Muscle of leg (tissue), 3 donors: ENCODE measurements at regions not wholly inside any gene's neighbourhood (a gene's known extent, or its start where the extent isn't known, plus 50 kb on each side); places are given as distances from the start of the nearest gene placed in this dataset.
"Not testable (repeated sequence)": the region's sequence is repeated elsewhere in the genome, so short reads cannot be mapped to it uniquely, and the experiment has no call there.

ENCODE experiments used
- DNase-seq: peaks from one replicate; pipeline ENCODE4 v3.0.0; 2013
- H3K27ac ChIP-seq: one replicate; pipeline ENCODE4 v1.5.1; 2013; ENCODE audit warnings: mild to moderate bottlenecking, low read length, control low read depth
- H3K27me3 ChIP-seq: one replicate; pipeline ENCODE4 v1.6.1; 2013; ENCODE audit warnings: low read length; ENCODE audit not compliant: control insufficient read depth, insufficient read depth
- H3K36me3 ChIP-seq: one replicate; pipeline ENCODE4 v1.6.1; 2013; ENCODE audit warnings: low read length; ENCODE audit not compliant: control insufficient read depth, insufficient read depth
- H3K4me1 ChIP-seq: one replicate; pipeline ENCODE4 v1.6.1; 2013; ENCODE audit warnings: low read length; ENCODE audit not compliant: control insufficient read depth, insufficient read depth
- H3K4me3 ChIP-seq: one replicate; pipeline ENCODE4 v1.5.1; 2013; ENCODE audit warnings: low read length, control low read depth
- H3K9me3 ChIP-seq: replicated peaks from 2 replicates; pipeline ENCODE4 v1.6.1; 2013; ENCODE audit warnings: low read depth, low read length; ENCODE audit not compliant: control insufficient read depth
- WGBS: methylation state at CpG from one replicate; pipeline ENCODE4 v1.1.5; 2013; ENCODE audit warnings: missing lambda C conversion rate; ENCODE audit not compliant: insufficient coverage; 5-methylcytosine and 5-hydroxymethylcytosine counted together

DNA sequence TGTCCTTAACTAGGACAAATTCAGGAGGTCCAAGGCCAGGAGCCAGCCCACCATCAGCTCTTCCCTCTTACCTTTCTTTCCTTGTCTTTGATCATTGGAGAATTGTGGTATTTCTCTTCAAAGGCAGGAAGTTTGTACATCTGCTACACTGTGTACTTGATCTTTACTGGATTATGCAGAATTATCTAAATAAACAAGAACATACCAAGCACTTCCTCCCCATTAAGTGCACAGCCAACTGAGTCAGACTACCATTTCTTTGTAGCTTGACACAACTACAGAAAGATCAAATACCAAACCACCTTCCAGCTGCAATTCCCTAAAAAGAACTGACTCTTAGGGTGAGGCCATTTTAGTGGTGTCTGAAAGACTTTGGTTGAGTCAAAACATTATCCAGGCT lies 195.1 kb downstream of the HDGFL1 start:
- H3K9me3 ChIP-seq = no peaks in the 10 kb centered on the region
- H3K36me3 ChIP-seq = no peaks in the 10 kb centered on the region
- H3K4me3 ChIP-seq = no peak overlapping the region
- H3K4me1 ChIP-seq = no peaks in the 10 kb centered on the region
- no peak for DNase-seq
- no peaks in the 10 kb centered on the region for H3K27me3 ChIP-seq
- H3K27ac ChIP-seq = no peak overlapping the region

DNA sequence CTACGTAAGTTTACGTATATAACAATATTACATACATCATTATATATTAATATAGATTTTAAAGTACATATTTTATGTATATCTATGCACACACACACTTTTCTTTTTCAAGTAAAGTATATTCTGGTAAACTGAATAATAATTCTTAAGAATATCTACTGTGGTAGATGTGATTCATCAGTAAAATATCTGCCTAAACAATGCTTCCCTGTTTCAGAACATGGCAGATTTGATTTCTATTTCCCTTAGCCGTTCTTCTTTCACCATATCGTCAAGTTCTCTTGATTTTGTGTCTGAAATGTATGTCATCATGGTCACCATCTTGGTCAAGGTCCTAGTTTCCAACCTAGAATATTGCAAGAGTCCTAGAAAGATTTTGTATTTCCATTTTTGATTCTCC lies 195.6 kb downstream of the HDGFL1 start:
- Histone ChIP-seq H3K9me3 (no peaks in the 10 kb centered on the region), H3K4me3 (no peak overlapping the region), H3K4me1 (no peaks in the 10 kb centered on the region), H3K36me3 (no peaks in the 10 kb centered on the region), H3K27me3 (no peaks in the 10 kb centered on the region), H3K27ac (no peak overlapping the region)
- no peak for DNase-seq
- no CpG with 5 or more reads among the region's 4 CpGs for WGBS

DNA sequence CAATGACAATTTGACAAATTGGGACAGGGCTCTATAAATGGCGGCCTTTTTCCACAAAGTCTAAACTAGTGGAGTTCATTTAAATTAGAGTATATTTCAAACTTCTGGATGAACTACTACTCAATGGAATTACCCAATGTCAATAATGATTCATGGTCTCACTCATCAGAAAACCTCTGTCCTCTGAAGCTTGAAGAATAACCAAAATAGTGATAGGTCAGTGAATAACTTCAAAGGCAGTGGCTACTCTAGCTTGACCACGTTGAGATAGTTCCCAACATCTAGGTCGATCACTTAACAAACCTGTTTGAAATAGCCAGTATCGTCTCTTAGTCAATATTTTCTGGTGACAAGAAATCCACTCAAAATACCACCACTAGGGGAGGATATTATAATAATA lies 197.6 kb downstream of the HDGFL1 start:
- no peaks in the 10 kb centered on the region for H3K27me3 ChIP-seq
- no peak overlapping the region for H3K27ac ChIP-seq
- no CpG with 5 or more reads among the region's 4 CpGs for WGBS
- H3K4me1 ChIP-seq = no peaks in the 10 kb centered on the region
- H3K4me3 ChIP-seq = no peak overlapping the region
- no peak for DNase-seq
- H3K9me3 ChIP-seq = no peaks in the 10 kb centered on the region
- no peaks in the 10 kb centered on the region for H3K36me3 ChIP-seq

DNA sequence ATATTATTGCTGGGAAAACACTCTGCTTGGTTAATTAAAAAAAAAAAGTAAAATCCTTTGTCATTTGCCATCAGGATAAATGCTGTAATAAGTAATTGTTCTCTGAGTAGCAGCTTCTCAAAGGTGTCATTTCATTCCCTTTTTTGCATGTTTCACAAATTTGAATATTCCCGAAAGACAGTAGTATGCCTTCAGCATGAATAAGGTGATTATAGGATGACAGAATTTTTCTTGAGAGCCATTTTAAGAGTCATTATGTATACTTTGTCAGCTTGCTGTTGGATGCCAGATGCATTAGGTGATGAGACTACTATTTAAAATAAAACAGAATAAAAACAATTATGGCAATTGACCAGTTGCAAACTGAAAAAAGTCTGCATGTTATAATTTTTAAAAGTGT lies 200.7 kb downstream of the HDGFL1 start:
- Histone ChIP-seq H3K4me1 (no peaks in the 10 kb centered on the region), H3K9me3 (no peaks in the 10 kb centered on the region), H3K4me3 (no peak overlapping the region), H3K36me3 (no peaks in the 10 kb centered on the region), H3K27me3 (no peaks in the 10 kb centered on the region), H3K27ac (no peak overlapping the region)
- no peak for DNase-seq
- 100% methylated on average over 1 of the region's 1 CpG for WGBS

DNA sequence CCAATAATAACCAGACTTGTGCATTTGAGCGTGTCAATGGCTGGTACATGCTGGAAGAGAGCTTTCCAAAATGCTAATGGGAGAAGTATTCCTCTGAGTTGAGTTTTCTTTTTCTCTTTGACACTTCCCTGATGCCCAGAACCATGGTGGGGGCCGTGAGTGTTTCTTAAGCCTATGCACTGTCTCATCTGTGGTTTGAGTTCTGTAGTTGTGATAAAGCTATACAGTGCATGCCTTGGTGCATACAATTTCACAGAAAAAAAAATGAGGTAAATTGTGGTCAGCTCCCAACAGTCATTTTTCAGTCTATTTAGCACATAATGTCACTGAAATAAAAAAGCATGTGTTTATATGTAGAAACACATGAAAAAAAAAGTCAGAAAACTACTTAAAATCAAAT lies 204.8 kb downstream of the HDGFL1 start:
- H3K9me3 ChIP-seq = peaks cover 15% of the 10 kb centered on the region
- WGBS = no CpG with 5 or more reads among the region's 2 CpGs

DNA sequence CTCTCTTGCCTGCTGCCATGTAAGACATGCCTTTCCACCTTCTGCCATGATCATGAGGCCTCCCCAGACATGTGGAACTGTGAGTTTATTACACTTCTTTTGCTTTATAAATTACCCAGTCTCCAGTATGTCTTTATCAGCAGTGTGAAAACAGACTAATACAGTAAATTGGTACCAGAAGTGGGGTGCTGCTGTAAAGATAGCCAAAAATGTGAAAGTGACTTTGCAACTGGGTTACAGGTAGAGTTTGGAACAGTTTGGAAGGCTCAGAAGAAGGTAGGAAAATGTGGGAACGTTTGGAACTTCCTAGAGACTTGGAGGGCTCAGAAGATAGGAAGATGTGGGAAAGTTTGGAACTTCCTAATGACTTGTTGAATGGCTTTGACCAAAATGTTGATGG lies 209.1 kb downstream of the HDGFL1 start:
- WGBS = 56% methylated on average over 1 of the region's 1 CpG

More for the DNA sequence above, 204.8 kb downstream of the HDGFL1 start:
- Histone ChIP-seq H3K4me3 (no peak overlapping the region), H3K27ac (no peak overlapping the region), H3K4me1 (no peaks in the 10 kb centered on the region), H3K27me3 (no peaks in the 10 kb centered on the region), H3K36me3 (no peaks in the 10 kb centered on the region)
- DNase-seq = no peak

DNA sequence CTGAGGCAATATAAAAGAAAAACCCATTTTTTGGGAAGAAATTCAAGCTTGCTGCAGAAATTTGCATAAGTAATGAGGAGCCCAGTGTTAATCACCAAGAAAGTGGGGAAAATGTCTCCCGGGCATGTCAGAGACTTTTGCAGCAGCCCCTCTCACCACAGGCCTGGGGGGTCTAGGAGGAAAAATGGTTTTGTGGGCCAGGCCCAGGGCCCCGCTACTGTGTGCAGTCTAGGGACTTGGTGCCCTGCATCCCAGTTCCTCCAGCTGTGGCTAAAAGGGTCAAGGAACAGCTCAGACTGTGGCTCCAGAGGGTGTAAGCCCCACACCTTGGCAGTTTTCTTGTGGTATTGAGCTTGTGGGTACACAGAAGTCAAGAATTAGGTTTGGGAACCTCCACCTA lies 209.7 kb downstream of the HDGFL1 start:
- Histone ChIP-seq H3K36me3 (no peaks in the 10 kb centered on the region), H3K4me3 (no peak overlapping the region), H3K27ac (no peak overlapping the region), H3K27me3 (no peaks in the 10 kb centered on the region), H3K4me1 (no peaks in the 10 kb centered on the region), H3K9me3 (peaks cover 21% of the 10 kb centered on the region)
- DNase-seq = no peak
- 89% methylated on average over 1 of the region's 2 CpGs for WGBS

More for the DNA sequence above, 209.1 kb downstream of the HDGFL1 start:
- H3K4me3 ChIP-seq, DNase-seq, H3K27me3 ChIP-seq, H3K4me1 ChIP-seq, H3K27ac ChIP-seq, H3K36me3 ChIP-seq: not testable (repeated sequence)
- H3K9me3 ChIP-seq = peaks cover 21% of the 10 kb centered on the region

DNA sequence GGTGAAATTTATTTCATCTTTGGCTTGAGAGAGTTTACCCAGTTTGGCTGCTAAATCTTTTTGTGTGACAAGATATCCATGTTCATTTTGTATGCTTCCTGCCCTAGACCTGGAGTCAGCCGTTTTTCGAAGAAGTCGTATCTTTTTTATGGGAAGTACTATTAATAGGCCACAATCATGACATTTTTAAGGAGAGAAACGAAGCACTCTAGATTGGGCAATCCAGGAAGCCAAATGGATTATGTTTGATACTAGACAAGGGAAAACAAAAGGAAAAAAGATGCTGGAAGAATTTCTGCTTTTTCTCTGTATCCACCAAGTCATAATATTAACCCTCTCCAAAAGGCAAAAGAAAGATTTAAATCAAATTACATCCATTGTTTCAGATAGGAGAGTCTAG lies 214.6 kb downstream of the HDGFL1 start:
- peak overlapping the region; percentile 83 for H3K27ac ChIP-seq
- no CpG with 5 or more reads among the region's 4 CpGs for WGBS

DNA sequence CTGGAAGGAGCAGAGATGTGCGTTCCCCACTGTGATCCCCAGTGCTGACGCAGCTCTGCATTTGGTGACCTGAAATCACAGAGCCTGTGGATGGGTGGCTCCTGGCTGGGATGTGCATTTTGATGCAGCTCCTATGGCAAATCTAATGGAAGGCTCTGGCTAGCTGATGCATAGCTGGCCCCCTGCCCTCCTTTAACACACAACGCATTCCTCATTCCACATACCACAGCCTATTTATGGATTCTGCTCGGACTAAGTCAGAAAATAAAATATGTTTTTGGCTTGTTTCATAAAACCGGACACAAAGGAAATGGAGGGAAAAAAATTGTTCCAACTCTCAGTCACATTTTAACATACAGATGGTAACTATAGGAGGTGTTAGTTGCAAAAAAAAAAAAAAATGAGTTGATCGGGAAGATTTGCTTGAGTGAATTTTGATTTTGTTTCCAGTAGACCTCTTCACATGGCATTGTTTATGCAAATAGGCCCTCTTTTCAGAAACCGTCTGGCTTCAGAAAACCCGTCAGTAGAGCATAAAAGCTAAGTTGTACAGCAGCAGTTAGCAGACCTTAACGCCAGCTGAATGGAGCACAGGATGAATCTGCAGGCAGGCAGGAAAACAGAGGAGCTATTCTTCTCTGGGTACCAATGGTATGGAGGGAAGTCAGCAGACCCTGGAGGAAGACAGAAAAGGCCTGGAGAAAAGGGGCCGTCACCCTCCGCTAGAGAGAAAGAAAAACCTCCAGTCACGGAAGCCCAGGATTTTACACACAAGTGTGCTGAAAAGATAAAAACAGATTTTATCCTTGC lies 215.4 kb downstream of the HDGFL1 start:
- no peaks in the 10 kb centered on the region for H3K27me3 ChIP-seq
- H3K9me3 ChIP-seq = peaks cover under 1% of the 10 kb centered on the region
- 20% methylated on average over 5 of the region's 12 CpGs for WGBS
- H3K36me3 ChIP-seq = no peaks in the 10 kb centered on the region
- peak overlapping the region; percentile 83 for H3K27ac ChIP-seq
- peaks cover 8% of the 10 kb centered on the region for H3K4me1 ChIP-seq
- H3K4me3 ChIP-seq = no peak overlapping the region
- peak; percentile 84 for DNase-seq

More for the DNA sequence above, 214.6 kb downstream of the HDGFL1 start:
- no peaks in the 10 kb centered on the region for H3K27me3 ChIP-seq
- peak; percentile 41 for DNase-seq
- peaks cover 8% of the 10 kb centered on the region for H3K4me1 ChIP-seq
- H3K9me3 ChIP-seq = peaks cover 7% of the 10 kb centered on the region
- H3K36me3 ChIP-seq = no peaks in the 10 kb centered on the region
- no peak overlapping the region for H3K4me3 ChIP-seq

DNA sequence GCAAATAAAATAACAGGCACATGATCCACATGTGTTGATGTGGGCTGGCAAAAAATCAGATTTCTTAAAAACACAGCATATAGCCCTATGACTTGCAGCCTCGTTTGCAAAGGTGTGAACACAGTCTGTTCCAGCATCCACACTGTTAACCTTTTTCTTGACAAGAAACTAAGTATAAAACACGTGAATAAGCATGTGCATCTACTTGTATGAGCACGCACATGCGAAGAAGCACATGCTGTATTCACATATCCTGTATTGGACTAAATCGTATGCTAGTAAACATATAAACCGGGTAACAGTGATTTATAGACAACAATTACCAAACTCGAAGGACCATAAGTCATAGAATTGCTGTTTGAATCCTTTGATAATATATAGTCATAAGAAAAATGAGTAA lies 218.7 kb downstream of the HDGFL1 start:
- peaks cover 8% of the 10 kb centered on the region for H3K4me1 ChIP-seq
- H3K4me3 ChIP-seq = no peak overlapping the region
- H3K27ac ChIP-seq = no peak overlapping the region
- 89% methylated on average over 1 of the region's 7 CpGs for WGBS
- no peaks in the 10 kb centered on the region for H3K27me3 ChIP-seq
- no peak for DNase-seq
- no peaks in the 10 kb centered on the region for H3K36me3 ChIP-seq
- H3K9me3 ChIP-seq = peaks cover 4% of the 10 kb centered on the region

DNA sequence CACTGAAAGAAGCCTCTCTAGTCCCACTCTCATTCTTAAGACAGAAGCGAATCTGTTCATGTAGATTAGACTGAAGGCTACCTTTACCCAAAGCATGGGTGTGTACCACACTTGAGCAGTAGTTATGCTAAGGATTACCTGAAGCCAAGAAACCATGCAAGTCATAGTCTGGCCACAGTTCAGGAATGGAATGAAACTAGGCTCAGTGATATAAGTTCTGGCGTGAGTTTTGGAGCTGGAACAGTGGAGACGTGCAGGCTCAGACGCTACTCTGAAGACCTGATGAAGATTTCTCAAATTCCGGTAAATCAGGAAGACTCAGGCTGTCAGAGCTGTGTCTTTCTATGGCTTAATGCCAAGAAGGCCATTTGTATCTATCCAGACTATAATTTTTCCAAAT lies 219.9 kb downstream of the HDGFL1 start:
- Histone ChIP-seq H3K4me3 (no peak overlapping the region), H3K27ac (no peak overlapping the region), H3K9me3 (peaks cover 6% of the 10 kb centered on the region), H3K27me3 (no peaks in the 10 kb centered on the region), H3K4me1 (peaks cover 7% of the 10 kb centered on the region), H3K36me3 (no peaks in the 10 kb centered on the region)
- WGBS = 42% methylated on average over 4 of the region's 5 CpGs
- peak; percentile 27 for DNase-seq
